Central memory CD4-positive, alpha-beta T cell (primary cell): ENCODE measurements at regions not wholly inside any gene's neighbourhood (a gene's known extent, or its start where the extent isn't known, plus 50 kb on each side); places are given as distances from the start of the nearest gene placed in this dataset.

ENCODE experiments used
- DNase-seq: peaks from one replicate; pipeline ENCODE4 v3.0.0; 2022

DNA sequence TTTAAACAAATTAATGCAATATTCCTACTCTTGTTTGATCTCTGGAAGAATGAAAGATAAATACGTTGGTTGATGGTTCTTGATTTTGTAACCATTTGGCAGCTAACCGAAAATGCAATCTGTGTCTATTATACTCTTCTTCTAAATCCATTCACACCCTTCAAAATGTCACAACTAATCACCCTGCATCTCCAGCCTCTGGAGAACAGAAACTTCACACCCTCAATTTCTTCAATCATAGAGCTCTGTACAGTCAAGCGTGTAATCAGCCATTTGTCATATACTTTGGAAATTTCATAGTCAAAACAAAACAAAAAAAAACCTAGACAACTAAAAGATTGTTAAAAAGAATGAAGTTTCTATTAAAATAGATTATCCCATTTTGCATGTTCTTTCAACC is 1482.3 kb upstream of the LRRTM1 start:
- no peak for DNase-seq

DNA sequence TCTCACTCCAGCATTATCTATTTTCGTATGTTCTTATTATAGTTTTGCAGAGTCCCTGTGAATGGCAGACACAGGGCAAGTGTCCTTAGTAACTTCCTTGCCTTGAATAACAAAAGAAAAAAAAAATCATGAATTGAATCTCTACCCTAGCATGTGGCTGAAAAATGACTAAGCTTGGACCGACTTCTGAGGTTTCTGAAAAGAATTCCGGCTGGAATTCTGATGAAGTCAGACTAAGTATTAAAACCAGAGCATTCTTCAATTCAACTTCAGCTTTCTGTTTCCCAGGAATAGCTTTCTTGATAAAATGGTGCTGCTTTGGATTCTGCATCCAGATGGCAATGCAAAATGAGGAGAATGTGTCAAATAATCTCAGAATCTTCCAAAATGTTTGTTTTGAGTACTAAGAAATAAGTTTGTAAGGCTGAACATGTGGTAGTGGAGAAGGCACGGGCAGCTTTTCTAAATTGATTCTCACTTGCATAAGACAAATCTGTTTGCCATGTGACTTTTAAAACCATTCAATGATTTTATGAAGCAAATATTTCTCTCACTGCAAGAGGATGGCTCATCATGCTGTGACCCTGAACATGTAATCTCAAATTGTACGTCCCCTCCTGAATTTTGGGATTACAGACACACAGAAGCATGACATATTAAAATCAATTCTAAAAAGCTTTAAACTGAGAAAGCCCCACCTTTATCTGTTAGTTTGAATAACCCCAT is 1462.8 kb upstream of the LRRTM1 start:
- no peak for DNase-seq

DNA sequence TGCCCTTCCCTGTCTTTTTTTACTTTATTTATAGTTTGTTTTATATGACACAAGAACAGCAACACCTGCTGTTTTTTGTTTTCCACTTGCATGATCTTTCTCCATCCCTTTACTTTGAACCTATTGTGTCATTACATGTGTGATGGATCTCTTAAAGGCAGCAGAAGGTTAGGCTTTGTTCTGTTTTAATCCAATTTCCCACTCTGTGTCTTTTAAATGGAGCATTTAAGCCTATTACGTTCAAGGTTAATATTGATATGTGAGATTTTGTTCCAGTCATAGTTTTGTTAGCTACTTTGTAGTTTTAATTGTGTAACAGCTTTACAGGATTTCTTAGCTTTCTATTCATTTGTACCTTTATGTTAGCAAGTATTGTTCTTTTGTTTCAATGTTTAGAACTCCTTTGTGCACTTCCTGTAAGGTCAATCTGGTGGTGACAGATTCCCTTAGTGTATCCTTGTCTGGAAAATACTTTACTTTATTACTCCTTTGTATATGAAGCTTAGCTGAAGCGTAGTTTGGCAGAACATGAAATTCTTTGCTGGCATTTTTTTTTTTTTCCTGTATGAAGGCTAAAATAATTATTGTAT is 1443.0 kb upstream of the LRRTM1 start:
- DNase-seq: no peak

GRCh38 chr2:81739966-81740365 is 1435.4 kb upstream of the LRRTM1 start:
- DNase-seq: no peak

GRCh38 chr2:81734981-81735380 is 1430.4 kb upstream of the LRRTM1 start:
- no peak for DNase-seq

DNA sequence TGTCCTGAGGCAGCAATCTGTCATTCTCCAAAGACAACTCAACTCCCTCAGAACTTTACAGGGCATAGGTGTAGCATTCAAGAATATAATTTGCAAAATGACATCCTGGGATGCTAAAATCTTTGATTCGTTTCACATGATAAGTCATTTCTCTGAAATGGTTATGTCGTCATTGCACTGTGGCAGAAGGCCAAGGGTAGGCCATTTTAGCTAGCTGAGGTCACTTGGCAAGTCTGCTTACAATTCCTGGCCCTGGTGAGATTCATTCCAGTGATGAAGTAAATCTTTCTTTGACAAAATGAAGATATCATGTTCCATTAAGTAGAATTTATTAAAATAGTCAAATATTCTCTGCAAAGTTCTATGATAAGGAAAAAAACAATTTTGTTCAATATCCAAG is 1410.3 kb upstream of the LRRTM1 start:
- DNase-seq: no peak

- DNase-seq: no peak
Observed at GRCh38 chr2:81706856-81707255, 1402.3 kb upstream of the LRRTM1 start.

GRCh38 chr2:81703831-81704230 is 1399.3 kb upstream of the LRRTM1 start:
- DNase-seq: no peak

- no peak for DNase-seq
Observed at GRCh38 chr2:81692566-81692965, 1388.0 kb upstream of the LRRTM1 start.

DNA sequence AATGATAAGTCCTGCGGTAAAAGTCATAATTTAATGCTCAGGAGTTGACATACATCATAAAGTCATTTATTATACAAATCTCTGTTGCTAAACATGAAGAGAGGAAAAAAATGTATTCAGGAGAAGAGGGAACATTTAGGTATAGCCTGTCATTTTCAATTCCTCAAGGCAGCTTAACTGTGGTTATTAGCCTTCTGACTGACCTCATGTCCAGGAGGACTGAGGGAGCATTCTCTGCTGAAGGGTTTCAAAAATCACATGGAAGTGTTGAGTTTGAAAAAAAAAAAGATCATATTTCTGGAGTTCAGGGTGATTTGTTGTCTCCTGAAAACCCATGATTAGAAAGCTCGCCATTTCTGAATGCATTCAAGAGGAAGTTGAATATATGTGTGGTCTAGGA is 1371.1 kb upstream of the LRRTM1 start:
- DNase-seq: no peak

DNA sequence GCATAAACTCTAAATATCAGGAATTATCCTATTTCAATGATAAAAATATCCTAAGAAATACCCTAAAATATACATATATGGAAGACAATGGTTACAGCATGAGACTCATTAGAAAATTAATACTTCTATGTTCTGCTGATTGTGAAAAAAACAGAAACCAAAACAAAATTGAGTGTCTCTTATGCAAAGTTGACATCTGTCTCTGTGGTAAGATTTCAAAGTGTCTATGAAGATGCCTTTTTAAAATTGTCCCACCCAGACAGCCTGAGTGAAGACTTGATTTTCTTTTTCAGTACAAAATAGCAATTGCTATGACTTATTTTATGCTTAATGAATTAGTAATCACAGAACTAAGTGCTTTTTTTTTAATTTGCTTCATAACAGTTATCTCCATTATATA is 1368.4 kb upstream of the LRRTM1 start:
- no peak for DNase-seq

- no peak for DNase-seq
Observed at GRCh38 chr2:81672516-81672915, 1368.0 kb upstream of the LRRTM1 start.

DNA sequence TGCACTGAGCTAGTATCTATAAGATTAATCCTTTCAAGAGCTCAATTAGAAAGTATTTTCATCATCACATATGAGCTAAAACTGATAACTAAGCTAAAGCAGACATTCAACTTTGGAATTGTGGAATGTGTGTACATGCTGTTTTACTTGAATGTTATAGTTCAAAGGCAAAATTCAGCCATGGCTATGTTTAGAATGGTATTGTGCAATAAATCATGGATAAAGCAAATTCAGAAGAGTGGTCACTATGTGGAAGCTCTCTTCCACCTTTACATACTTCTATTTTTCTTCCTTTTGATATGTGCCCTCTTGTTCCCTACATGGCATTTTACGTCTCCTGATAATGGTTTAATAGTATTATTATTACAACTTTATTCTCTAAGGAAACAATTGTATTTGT is 1366.3 kb upstream of the LRRTM1 start:
- DNase-seq: no peak

DNA sequence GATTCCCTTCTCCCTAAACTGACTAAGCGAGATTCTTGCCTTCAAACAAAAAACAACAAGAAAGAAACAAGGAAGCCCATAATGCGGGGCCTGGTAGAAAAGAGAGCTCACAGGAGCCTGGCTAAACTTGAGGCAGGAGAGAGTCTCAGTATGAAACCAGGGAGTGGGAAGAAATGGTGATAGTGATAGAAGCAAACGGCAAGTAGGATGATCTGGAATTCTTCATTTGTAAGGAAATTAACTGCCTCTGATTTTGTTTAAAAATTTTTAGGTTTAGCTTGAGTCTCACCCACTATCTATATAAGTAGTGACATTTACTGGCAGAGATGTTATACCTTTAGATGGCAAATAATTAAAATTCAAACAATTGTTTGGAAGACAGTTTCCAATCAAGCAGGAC is 1356.5 kb upstream of the LRRTM1 start:
- DNase-seq: no peak

GRCh38 chr2:81658227-81658626 is 1353.7 kb upstream of the LRRTM1 start:
- no peak for DNase-seq

- no peak for DNase-seq
Observed at GRCh38 chr2:81650048-81650971, 1345.8 kb upstream of the LRRTM1 start.

DNA sequence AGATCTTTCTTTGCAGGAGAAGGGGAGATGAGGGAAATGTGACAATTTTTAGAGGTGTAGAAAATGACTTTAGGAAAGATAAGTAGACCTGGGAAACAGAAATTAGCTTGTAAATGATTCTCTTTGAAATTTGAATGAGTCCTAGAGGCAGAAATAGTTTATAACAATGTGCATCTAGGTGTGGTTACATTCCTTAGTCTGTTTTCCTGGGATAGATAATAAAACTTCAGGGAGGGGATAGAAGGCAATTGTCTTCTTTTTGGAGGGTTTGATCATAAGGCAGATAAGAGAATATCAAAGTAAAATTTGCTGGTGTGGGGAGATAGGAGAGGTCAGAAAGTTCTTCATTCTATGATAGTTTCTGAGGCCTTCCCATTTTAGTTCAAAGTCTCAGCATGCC is 1344.3 kb upstream of the LRRTM1 start:
- no peak for DNase-seq

- DNase-seq: no peak
Observed at GRCh38 chr2:81648370-81648769, 1343.8 kb upstream of the LRRTM1 start.

DNA sequence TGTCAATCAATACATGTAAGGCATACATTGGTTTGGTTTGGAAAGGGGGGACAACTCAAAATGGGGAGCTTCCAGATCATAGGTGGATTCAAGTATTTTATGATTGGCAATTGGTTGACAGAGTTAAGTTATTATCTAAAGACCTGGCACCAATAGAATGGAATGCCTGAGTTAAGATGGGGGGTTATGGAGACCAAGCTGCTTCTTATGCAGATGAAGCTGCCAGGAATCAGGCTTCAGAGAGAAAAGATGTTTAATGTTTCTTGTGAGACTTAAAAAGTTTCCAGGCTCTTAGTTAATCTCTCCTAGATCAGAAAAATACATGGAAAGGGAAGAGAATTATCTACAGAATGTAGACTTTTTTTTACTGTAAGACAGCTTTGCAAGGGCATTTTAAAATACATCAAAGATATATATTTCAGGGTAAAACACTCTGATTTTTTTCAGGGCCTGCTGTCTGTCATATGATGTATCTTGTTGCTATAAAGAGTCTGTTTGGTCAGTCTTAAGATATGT is 1343.2 kb upstream of the LRRTM1 start:
- DNase-seq: no peak

- no peak for DNase-seq
Observed at GRCh38 chr2:81645745-81646301, 1341.3 kb upstream of the LRRTM1 start.

GRCh38 chr2:81644189-81644588 is 1339.6 kb upstream of the LRRTM1 start:
- no peak for DNase-seq

DNA sequence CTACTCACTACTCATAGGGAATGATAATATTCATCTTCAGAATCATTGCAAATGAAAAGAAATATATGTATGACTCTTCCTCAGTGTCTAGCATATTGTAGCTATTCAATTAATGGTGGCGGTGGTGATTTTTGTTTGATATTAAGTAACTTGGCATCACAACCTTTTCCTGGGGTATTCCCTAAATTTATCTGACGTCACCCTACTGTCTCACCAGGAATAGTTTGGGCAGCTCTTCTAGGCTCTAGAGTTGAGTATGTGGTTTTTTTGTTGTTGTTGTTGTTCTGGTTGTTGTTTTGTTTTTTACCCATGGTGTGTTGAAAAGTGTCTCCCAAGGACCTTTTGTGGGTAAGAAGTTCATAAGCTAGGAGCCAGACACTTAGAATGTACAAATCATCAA is 1320.3 kb upstream of the LRRTM1 start:
- DNase-seq: no peak

- no peak for DNase-seq
Observed at GRCh38 chr2:81600088-81600487, 1295.5 kb upstream of the LRRTM1 start.
